ENCODE measurements at regions not wholly inside any gene's neighbourhood (a gene's known extent, or its start where the extent isn't known, plus 50 kb on each side); places are given as distances from the start of the nearest gene placed in this dataset.

- dilution Hi-C loops (cut with MboI; ENCODE audit: extremely low pct_ligation_motif_present, low sequenced_read_pairs): no loop called here
- peaks cover 0 to 2% of the 10 kb centered on the region in 2 experiments for H3K27me3 ChIP-seq (ENCODE audit: control insufficient read depth in 2 of 2, insufficient read depth in 2 of 2, low read length in 2 of 2)
- POLR2A ChIA-PET: no interaction called here
- TF ChIP-seq POLR2A (IDR thresholded peaks at IDR 0.05; ENCODE audit: low read depth, low read length): no peak
- TF ChIP-seq CTCF (IDR thresholded peaks at IDR 0.05; ENCODE audit: extremely low read depth in 1 of 2, insufficient read depth in 1 of 2, low read depth in 1 of 2, low read length in 2 of 2): no peak
- no peak for TF ChIP-seq GATA2 (IDR thresholded peaks at IDR 0.05; ENCODE audit: insufficient read depth, insufficient read length, low read depth, low read length)
- no peak for TF ChIP-seq MYC (IDR thresholded peaks at IDR 0.05; ENCODE audit: low read depth, low read length)
- no peak for TF ChIP-seq POLR2AphosphoS5 (IDR thresholded peaks at IDR 0.05; ENCODE audit: insufficient read depth, low read depth, low read length)
- no peak for TF ChIP-seq EZH2 (IDR thresholded peaks at IDR 0.05; ENCODE audit: borderline replicate concordance, low read depth, low read length, severe bottlenecking)
- no peak for TF ChIP-seq MAX (IDR thresholded peaks at IDR 0.05; ENCODE audit: insufficient read depth, insufficient read length)
- TF ChIP-seq JUN (IDR thresholded peaks at IDR 0.05; ENCODE audit: borderline replicate concordance, insufficient read depth, insufficient read length, low read depth): no peak
- no peaks in the 10 kb centered on the region for H3K9me1 ChIP-seq (replicated peaks; ENCODE audit: control insufficient read depth, extremely low read depth, insufficient read depth, low read length)
- no peak overlapping the region for H2AFZ ChIP-seq (ENCODE audit: low read depth, low read length)
- no peak overlapping the region for H3K4me2 ChIP-seq (ENCODE audit: insufficient read depth, low read length)
- no peaks in the 10 kb centered on the region for H3K36me3 ChIP-seq (ENCODE audit: control insufficient read depth in 2 of 2, extremely low read depth in 1 of 2, insufficient read depth in 2 of 2, low read length in 2 of 2)
- intact Hi-C loops (cut with micrococcal nuclease): no loop called here
- H3K4me3 ChIP-seq (replicated peaks in 1 of 3; ENCODE audit: insufficient read depth in 1 of 3, low read depth in 1 of 3, low read length in 3 of 3): no peak overlapping the region
- H3K27ac ChIP-seq (ENCODE audit: insufficient read depth, low read depth, low read length): no peak overlapping the region
- H3K79me2 ChIP-seq (ENCODE audit: control insufficient read depth, insufficient read depth, low read length): no peaks in the 10 kb centered on the region
- no peak overlapping the region for H3K9ac ChIP-seq (replicated peaks; ENCODE audit: extremely low read depth, insufficient read depth, low read length)
- FAIRE-seq (no peak), DNase-seq (ENCODE audit: low read depth, low spot score) (no peak)
- CTCF ChIA-PET: no interaction called here
- H4K20me1 ChIP-seq (replicated peaks; ENCODE audit: control insufficient read depth, extremely low read depth, insufficient read depth, low read length): no peaks in the 10 kb centered on the region
- H3K4me1 ChIP-seq (ENCODE audit: control insufficient read depth, extremely low read depth, insufficient read depth, low read length): no peaks in the 10 kb centered on the region
- no TSS peak for BruUV-seq (replicated peaks)
- no peaks in the 10 kb centered on the region for H3K9me3 ChIP-seq (replicated peaks; ENCODE audit: control insufficient read depth, insufficient read depth, low read length)
Measured at GRCh38 chr5:62042007-62042406, 264.0 kb upstream of the KIF2A start.
